ENCODE measurements at regions not wholly inside any gene's neighbourhood (a gene's known extent, or its start where the extent isn't known, plus 50 kb on each side); places are given as distances from the start of the nearest gene placed in this dataset.

GRCh38 chr3:117238806-117239205 is 529.2 kb downstream of the TUSC7 start (continued):
- TF ChIP-seq, protein P1, sequence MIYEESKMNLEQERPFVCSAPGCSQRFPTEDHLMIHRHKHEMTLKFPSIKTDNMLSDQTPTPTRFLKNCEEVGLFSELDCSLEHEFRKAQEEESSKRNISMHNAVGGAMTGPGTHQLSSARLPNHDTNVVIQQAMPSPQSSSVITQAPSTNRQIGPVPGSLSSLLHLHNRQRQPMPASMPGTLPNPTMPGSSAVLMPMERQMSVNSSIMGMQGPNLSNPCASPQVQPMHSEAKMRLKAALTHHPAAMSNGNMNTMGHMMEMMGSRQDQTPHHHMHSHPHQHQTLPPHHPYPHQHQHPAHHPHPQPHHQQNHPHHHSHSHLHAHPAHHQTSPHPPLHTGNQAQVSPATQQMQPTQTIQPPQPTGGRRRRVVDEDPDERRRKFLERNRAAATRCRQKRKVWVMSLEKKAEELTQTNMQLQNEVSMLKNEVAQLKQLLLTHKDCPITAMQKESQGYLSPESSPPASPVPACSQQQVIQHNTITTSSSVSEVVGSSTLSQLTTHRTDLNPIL (CRISPR knock-in tag; IDR thresholded peaks at IDR 0.05; ENCODE audit: low read depth), result no peak

DNA sequence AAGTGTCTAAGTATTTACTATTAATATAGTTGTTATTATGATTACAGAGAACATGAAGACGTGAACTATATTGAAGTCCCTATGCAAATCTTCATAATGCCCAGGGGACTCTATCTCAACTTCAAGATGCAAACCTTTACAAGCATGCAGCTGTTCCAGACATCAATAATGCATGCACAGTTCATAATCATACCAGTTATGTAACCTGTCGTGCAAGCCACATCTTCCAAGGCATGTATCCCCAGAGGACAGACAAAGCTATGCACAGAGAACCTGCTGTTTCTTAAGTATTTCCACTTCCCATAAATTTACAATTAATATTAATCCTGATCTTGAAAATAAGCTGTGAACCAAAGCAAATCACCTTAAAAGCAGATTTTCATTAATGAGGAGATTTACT is 534.1 kb downstream of the TUSC7 start:
- TF ChIP-seq PPARA (CRISPR knock-in tag; IDR thresholded peaks at IDR 0.05; ENCODE audit: borderline replicate concordance) (no peak), ZNF565 (CRISPR knock-in tag; conservative IDR thresholded peaks at IDR 0.05; ENCODE audit: low read depth) (no peak), ESRRG (CRISPR knock-in tag; IDR thresholded peaks at IDR 0.05) (no peak), ISL1 (CRISPR knock-in tag; IDR thresholded peaks at IDR 0.05) (no peak), BACH2 (CRISPR knock-in tag; IDR thresholded peaks at IDR 0.05; ENCODE audit: borderline replicate concordance) (no peak), SNAI2 (CRISPR knock-in tag; IDR thresholded peaks at IDR 0.05) (no peak), TOX (CRISPR knock-in tag; IDR thresholded peaks at IDR 0.05; ENCODE audit: borderline replicate concordance) (no peak), PATZ1 (CRISPR knock-in tag; IDR thresholded peaks at IDR 0.05; ENCODE audit: borderline replicate concordance) (no peak), ZNF8 (CRISPR knock-in tag; IDR thresholded peaks at IDR 0.05) (no peak)
- TF ChIP-seq, protein P2, sequence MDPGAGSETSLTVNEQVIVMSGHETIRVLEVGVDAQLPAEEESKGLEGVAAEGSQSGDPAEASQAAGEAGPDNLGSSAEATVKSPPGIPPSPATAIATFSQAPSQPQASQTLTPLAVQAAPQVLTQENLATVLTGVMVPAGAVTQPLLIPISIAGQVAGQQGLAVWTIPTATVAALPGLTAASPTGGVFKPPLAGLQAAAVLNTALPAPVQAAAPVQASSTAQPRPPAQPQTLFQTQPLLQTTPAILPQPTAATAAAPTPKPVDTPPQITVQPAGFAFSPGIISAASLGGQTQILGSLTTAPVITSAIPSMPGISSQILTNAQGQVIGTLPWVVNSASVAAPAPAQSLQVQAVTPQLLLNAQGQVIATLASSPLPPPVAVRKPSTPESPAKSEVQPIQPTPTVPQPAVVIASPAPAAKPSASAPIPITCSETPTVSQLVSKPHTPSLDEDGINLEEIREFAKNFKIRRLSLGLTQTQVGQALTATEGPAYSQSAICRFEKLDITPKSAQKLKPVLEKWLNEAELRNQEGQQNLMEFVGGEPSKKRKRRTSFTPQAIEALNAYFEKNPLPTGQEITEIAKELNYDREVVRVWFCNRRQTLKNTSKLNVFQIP (CRISPR knock-in tag; IDR thresholded peaks at IDR 0.05; ENCODE audit: borderline replicate concordance, low read depth), result no peak
- ATAC-seq, result no peak

DNA sequence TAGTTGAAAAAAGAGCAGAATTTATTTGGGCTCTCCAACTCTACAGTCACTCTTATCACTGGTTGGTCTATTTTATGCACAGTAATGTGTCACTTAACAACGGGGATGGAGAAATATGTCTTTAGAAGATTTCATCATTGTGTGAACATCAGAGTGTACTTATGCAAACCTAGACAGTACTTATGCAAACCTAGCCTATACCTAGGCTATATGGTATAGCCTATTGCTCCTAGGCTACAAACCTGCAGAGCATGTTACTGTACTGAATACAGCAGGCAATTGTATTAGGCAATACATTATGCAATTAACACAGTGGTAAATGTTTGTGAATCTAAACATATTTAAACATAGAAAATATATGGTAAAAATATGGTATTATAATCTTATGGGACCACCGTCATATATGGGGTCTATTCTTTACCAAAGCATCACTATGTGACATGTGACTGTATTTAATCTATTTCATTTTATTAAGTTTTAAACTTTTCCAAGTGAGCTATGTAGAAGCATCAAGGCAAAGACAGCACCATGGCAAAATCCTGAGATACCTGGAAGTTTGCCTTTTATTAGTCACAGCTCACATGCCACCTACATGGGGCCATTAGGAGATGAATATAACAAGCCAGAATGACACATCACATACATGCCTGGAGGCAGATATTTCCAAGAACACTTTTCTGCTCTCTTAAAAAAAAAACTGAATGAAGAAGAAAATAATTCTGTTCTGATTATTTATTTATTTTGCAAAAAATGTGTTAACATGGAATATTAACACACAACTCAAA is 537.4 kb downstream of the TUSC7 start:
- TF ChIP-seq ZNF8 (CRISPR knock-in tag; IDR thresholded peaks at IDR 0.05), result no peak
- TF ChIP-seq CSDC2 (CRISPR knock-in tag; IDR thresholded peaks at IDR 0.05), result no peak
- no peak for TF ChIP-seq ZFP3 (CRISPR knock-in tag; IDR thresholded peaks at IDR 0.05)
- no peak for TF ChIP-seq PATZ1 (CRISPR knock-in tag; IDR thresholded peaks at IDR 0.05; ENCODE audit: borderline replicate concordance)
- no peak for TF ChIP-seq TCF4 (CRISPR knock-in tag; IDR thresholded peaks at IDR 0.05; ENCODE audit: borderline replicate concordance)
- TF ChIP-seq RARB (CRISPR knock-in tag; IDR thresholded peaks at IDR 0.05), result no peak
- TF ChIP-seq GLIS3 (CRISPR knock-in tag; IDR thresholded peaks at IDR 0.05), result no peak
- ATAC-seq, result no peak

DNA sequence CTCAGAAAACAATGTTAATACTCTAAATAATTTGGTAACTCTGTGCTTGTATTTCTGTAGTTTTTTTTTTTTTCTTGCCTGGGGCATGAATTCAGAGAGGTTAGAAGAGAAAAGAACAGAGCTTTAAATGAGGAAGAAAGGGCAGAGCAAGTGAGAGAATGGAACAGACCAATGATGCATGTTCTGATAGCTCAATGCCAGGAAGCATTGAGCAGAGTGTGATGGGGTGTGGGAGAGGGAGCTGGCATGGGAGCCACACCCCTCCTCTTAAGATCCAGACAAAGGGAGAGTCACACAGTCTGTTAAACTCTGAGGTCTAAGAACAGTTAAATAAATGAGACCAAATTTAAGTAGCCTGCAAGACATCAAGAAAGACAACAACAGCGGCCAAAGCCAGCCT is 538.6 kb downstream of the TUSC7 start:
- ATAC-seq, result peak; percentile 37; the same call in 1 of the 3 replicates
- TF ChIP-seq ZFP3 (CRISPR knock-in tag; IDR thresholded peaks at IDR 0.05) (no peak), ZC3H10 (CRISPR knock-in tag; IDR thresholded peaks at IDR 0.05) (no peak), ZNF565 (CRISPR knock-in tag; conservative IDR thresholded peaks at IDR 0.05; ENCODE audit: low read depth) (no peak), TSHZ2 (CRISPR knock-in tag; IDR thresholded peaks at IDR 0.05) (no peak), TOX (CRISPR knock-in tag; IDR thresholded peaks at IDR 0.05; ENCODE audit: borderline replicate concordance) (no peak), ZFP30 (CRISPR knock-in tag; IDR thresholded peaks at IDR 0.05) (no peak), TCF4 (CRISPR knock-in tag; IDR thresholded peaks at IDR 0.05; ENCODE audit: borderline replicate concordance) (no peak), CSDC2 (CRISPR knock-in tag; IDR thresholded peaks at IDR 0.05) (no peak), PATZ1 (CRISPR knock-in tag; IDR thresholded peaks at IDR 0.05; ENCODE audit: borderline replicate concordance) (no peak), OSR1 (CRISPR knock-in tag; IDR thresholded peaks at IDR 0.05) (no peak), ESRRG (CRISPR knock-in tag; IDR thresholded peaks at IDR 0.05) (no peak), ZNF70 (CRISPR knock-in tag; IDR thresholded peaks at IDR 0.05) (no peak), PPARA (CRISPR knock-in tag; IDR thresholded peaks at IDR 0.05; ENCODE audit: borderline replicate concordance) (no peak), RARB (CRISPR knock-in tag; IDR thresholded peaks at IDR 0.05) (no peak)
- TF ChIP-seq, protein P3, sequence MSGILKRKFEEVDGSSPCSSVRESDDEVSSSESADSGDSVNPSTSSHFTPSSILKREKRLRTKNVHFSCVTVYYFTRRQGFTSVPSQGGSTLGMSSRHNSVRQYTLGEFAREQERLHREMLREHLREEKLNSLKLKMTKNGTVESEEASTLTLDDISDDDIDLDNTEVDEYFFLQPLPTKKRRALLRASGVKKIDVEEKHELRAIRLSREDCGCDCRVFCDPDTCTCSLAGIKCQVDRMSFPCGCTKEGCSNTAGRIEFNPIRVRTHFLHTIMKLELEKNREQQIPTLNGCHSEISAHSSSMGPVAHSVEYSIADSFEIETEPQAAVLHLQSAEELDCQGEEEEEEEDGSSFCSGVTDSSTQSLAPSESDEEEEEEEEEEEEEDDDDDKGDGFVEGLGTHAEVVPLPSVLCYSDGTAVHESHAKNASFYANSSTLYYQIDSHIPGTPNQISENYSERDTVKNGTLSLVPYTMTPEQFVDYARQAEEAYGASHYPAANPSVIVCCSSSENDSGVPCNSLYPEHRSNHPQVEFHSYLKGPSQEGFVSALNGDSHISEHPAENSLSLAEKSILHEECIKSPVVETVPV (CRISPR knock-in tag; IDR thresholded peaks at IDR 0.05), result no peak

Measured in SK-N-SH treated with all-trans-retinoic acid at 6 μM for 48 hours (cell line).